HEK293 (cell line): ENCODE measurements at regions not wholly inside any gene's neighbourhood (a gene's known extent, or its start where the extent isn't known, plus 50 kb on each side); places are given as distances from the start of the nearest gene placed in this dataset.

Source experiments
- CTCF ChIA-PET: fragments of 350-600 bp; formaldehyde crosslinking; extraction: SDS; loops from one replicate; lab custom pipeline; 2021; ENCODE audit warnings: antibody characterized with exemption; lab: Yijun Ruan, JAX
- POLR2A ChIA-PET: fragments of 300-600 bp; formaldehyde crosslinking; extraction: SDS; loops from one replicate; lab custom pipeline; 2020; ENCODE audit warnings: antibody characterized with exemption, inconsistent platforms; lab: Yijun Ruan, JAX
- H3K27ac ChIP-seq: fragments of 200-500 bp; sonication (Bioruptor generic); 2 replicates; pipeline ENCODE4 v1.5.1; 2014; ENCODE audit warnings: low read depth, low read length, control low read depth, inconsistent platforms; ENCODE audit errors: extremely low read depth
- H3K36me3 ChIP-seq, 2 experiments: fragments of 200-500 bp in 1 of 2; sonication (Bioruptor generic) in 1 of 2; 1 replicate in 1 of 2; 2 replicates in 1 of 2; pipeline ENCODE4 v1.5.1; 2014 to 2017; ENCODE audit warnings: inconsistent platforms in 2 of 2, low read length in 2 of 2; ENCODE audit not compliant: control insufficient read depth in 2 of 2, insufficient read depth in 1 of 2
- H3K4me1 ChIP-seq: fragments of 200-500 bp; sonication (Bioruptor generic); 2 replicates; pipeline ENCODE4 v1.5.1; 2014; ENCODE audit warnings: mild to moderate bottlenecking, low read length, inconsistent platforms; ENCODE audit not compliant: control insufficient read depth, insufficient read depth
- H3K4me3 ChIP-seq: 2 replicates; pipeline ENCODE4 v1.5.1; 2011; ENCODE audit warnings: low read depth, mild to moderate bottlenecking, control low read depth, low read length, moderate library complexity
- H3K9me3 ChIP-seq: fragments of 200-500 bp; sonication (Bioruptor generic); 2 replicates; pipeline ENCODE4 v1.5.1; 2014; ENCODE audit warnings: low read depth, low read length, inconsistent platforms; ENCODE audit not compliant: control insufficient read depth, insufficient read depth
- BCL6B ChIP-seq: fragments of 450-650 bp; formaldehyde crosslinking; IDR thresholded peaks from 2 replicates; pipeline ENCODE4 v1.5.1; 2017; ENCODE audit warnings: missing biosample characterization, missing genetic modification characterization
- FEZF1 ChIP-seq: fragments of 450-650 bp; formaldehyde crosslinking; IDR thresholded peaks from 2 replicates; pipeline ENCODE4 v1.5.1; 2016; ENCODE audit warnings: missing biosample characterization, missing genetic modification characterization
- GFI1B ChIP-seq: fragments of 450-650 bp; formaldehyde crosslinking; IDR thresholded peaks from 2 replicates; pipeline ENCODE4 v1.5.1; 2016; ENCODE audit warnings: missing biosample characterization, missing genetic modification characterization
- PRDM6 ChIP-seq: fragments of 450-650 bp; formaldehyde crosslinking; IDR thresholded peaks from 2 replicates; pipeline ENCODE4 v1.5.1; 2017; ENCODE audit warnings: missing biosample characterization, missing genetic modification characterization
- YY2 ChIP-seq: fragments of 450-650 bp; formaldehyde crosslinking; IDR thresholded peaks from 2 replicates; pipeline ENCODE4 v1.5.1; 2016; ENCODE audit warnings: missing biosample characterization, missing genetic modification characterization
- ZBTB11 ChIP-seq: fragments of 450-650 bp; formaldehyde crosslinking; conservative IDR thresholded peaks from 2 replicates; pipeline ENCODE4 v1.5.1; 2016; ENCODE audit warnings: low read depth, missing biosample characterization, missing genetic modification characterization
- ZBTB20 ChIP-seq: fragments of 450-650 bp; formaldehyde crosslinking; IDR thresholded peaks from 2 replicates; pipeline ENCODE4 v1.5.1; 2016; ENCODE audit warnings: missing biosample characterization, missing genetic modification characterization
- ZBTB49 ChIP-seq: fragments of 450-650 bp; formaldehyde crosslinking; IDR thresholded peaks from 2 replicates; pipeline ENCODE4 v1.5.1; 2016; ENCODE audit warnings: missing biosample characterization, missing genetic modification characterization, low read depth
- ZNF157 ChIP-seq: fragments of 450-650 bp; formaldehyde crosslinking; IDR thresholded peaks from 2 replicates; pipeline ENCODE4 v1.5.1; 2016; ENCODE audit warnings: missing biosample characterization, missing genetic modification characterization
- ZNF202 ChIP-seq: fragments of 450-650 bp; formaldehyde crosslinking; IDR thresholded peaks from 2 replicates; pipeline ENCODE4 v1.5.1; 2016; ENCODE audit warnings: missing biosample characterization, missing genetic modification characterization, borderline replicate concordance
- ZNF362 ChIP-seq: fragments of 450-650 bp; formaldehyde crosslinking; IDR thresholded peaks from 2 replicates; pipeline ENCODE4 v1.5.1; 2016; ENCODE audit warnings: missing biosample characterization, missing genetic modification characterization
- ZNF391 ChIP-seq: fragments of 450-650 bp; formaldehyde crosslinking; IDR thresholded peaks from 2 replicates; pipeline ENCODE4 v1.5.1; 2016; ENCODE audit warnings: low read depth, missing biosample characterization, missing genetic modification characterization, borderline replicate concordance
- ZNF664 ChIP-seq: fragments of 450-650 bp; formaldehyde crosslinking; IDR thresholded peaks from 2 replicates; pipeline ENCODE4 v1.5.1; 2016; ENCODE audit warnings: missing biosample characterization, missing genetic modification characterization

GRCh38 chr16:80158766-80159165 lies 382.0 kb upstream of the DYNLRB2 start (continued):
- no peak for TF ChIP-seq ZNF362
- no peak for TF ChIP-seq ZNF391 (tag by site-specific recombination)
- no peak for TF ChIP-seq FEZF1
- no peak for TF ChIP-seq ZNF202 (tag by site-specific recombination)
- no peak for TF ChIP-seq ZBTB49 (tag by site-specific recombination)
- no peak for TF ChIP-seq ZNF664 (tag by site-specific recombination)
- TF ChIP-seq ZNF157 (tag by site-specific recombination), result no peak

- POLR2A ChIA-PET, result no interaction called here
- peak; percentile 89 for TF ChIP-seq BCL6B (tag by site-specific recombination)
- no peak for TF ChIP-seq ZBTB11 (tag by site-specific recombination)
- TF ChIP-seq ZBTB20 (tag by site-specific recombination), result 0 out of 2 replicates have a peak, but pooled peaks have one; percentile 31
- peak; percentile 75 for TF ChIP-seq GFI1B (tag by site-specific recombination)
- 0 out of 2 replicates have a peak, but pooled peaks have one; percentile 36 for TF ChIP-seq PRDM6 (tag by site-specific recombination)
- TF ChIP-seq ZBTB49 (tag by site-specific recombination), result no peak
- TF ChIP-seq YY2 (tag by site-specific recombination), result no peak
- Histone ChIP-seq H3K36me3 (no peaks in the 10 kb centered on the region), H3K4me1 (no peaks in the 10 kb centered on the region), H3K4me3 (no peak overlapping the region), H3K9me3 (no peaks in the 10 kb centered on the region), H3K27ac (no peak overlapping the region)
- CTCF ChIA-PET, result no interaction called here
These were observed 389.1 kb upstream of the DYNLRB2 start for GRCh38 chr16:80151722-80152111.
